Osteocyte (in vitro differentiated cells): ENCODE measurements at regions not wholly inside any gene's neighbourhood (a gene's known extent, or its start where the extent isn't known, plus 50 kb on each side); places are given as distances from the start of the nearest gene placed in this dataset.

Experiments
- DNase-seq: peaks from one replicate; pipeline ENCODE4 v3.0.0; 2021; ENCODE audit warnings: mixed read lengths; ENCODE audit not compliant: unreplicated experiment; ENCODE audit errors: extremely low spot score
- H3K27ac Mint-ChIP-seq: one replicate; pipeline ENCODE4 v1.8.0; 2021; ENCODE audit warnings: mild to moderate bottlenecking, mixed read lengths; ENCODE audit not compliant: unreplicated experiment
- H3K27me3 Mint-ChIP-seq: one replicate; pipeline ENCODE4 v1.8.0; 2021; ENCODE audit warnings: mixed read lengths; ENCODE audit not compliant: unreplicated experiment
- H3K36me3 Mint-ChIP-seq: one replicate; pipeline ENCODE4 v1.8.0; 2021; ENCODE audit warnings: mixed read lengths; ENCODE audit not compliant: unreplicated experiment
- H3K4me1 Mint-ChIP-seq: one replicate; pipeline ENCODE4 v1.8.0; 2021; ENCODE audit warnings: mixed read lengths; ENCODE audit not compliant: unreplicated experiment
- H3K4me3 Mint-ChIP-seq: one replicate; pipeline ENCODE4 v1.8.0; 2021; ENCODE audit warnings: mild to moderate bottlenecking, moderate library complexity, mixed read lengths; ENCODE audit not compliant: unreplicated experiment
- H3K9me3 Mint-ChIP-seq: one replicate; pipeline ENCODE4 v1.8.0; 2021; ENCODE audit warnings: mixed read lengths; ENCODE audit not compliant: unreplicated experiment
- TF ChIP-seq, protein P1 (sequence below): fragments of 200-600 bp; sonication (generic); IDR thresholded peaks from 2 replicates; pipeline ENCODE4 v1.5.0; 2021; ENCODE audit warnings: antibody characterized with exemption, mild to moderate bottlenecking, moderate library complexity

- H3K27me3 Mint-ChIP-seq: peaks cover 7% of the 10 kb centered on the region
- H3K27ac Mint-ChIP-seq: no peak overlapping the region
- H3K9me3 Mint-ChIP-seq: peaks cover 9% of the 10 kb centered on the region
- no peaks in the 10 kb centered on the region for H3K36me3 Mint-ChIP-seq
- DNase-seq: no peak
- no peak overlapping the region for H3K4me3 Mint-ChIP-seq
- no peaks in the 10 kb centered on the region for H3K4me1 Mint-ChIP-seq
- TF ChIP-seq, protein P1, sequence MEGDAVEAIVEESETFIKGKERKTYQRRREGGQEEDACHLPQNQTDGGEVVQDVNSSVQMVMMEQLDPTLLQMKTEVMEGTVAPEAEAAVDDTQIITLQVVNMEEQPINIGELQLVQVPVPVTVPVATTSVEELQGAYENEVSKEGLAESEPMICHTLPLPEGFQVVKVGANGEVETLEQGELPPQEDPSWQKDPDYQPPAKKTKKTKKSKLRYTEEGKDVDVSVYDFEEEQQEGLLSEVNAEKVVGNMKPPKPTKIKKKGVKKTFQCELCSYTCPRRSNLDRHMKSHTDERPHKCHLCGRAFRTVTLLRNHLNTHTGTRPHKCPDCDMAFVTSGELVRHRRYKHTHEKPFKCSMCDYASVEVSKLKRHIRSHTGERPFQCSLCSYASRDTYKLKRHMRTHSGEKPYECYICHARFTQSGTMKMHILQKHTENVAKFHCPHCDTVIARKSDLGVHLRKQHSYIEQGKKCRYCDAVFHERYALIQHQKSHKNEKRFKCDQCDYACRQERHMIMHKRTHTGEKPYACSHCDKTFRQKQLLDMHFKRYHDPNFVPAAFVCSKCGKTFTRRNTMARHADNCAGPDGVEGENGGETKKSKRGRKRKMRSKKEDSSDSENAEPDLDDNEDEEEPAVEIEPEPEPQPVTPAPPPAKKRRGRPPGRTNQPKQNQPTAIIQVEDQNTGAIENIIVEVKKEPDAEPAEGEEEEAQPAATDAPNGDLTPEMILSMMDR: no peak
Observed at GRCh38 chr2:31729065-31729439, 148.3 kb upstream of the SRD5A2 start.

DNA sequence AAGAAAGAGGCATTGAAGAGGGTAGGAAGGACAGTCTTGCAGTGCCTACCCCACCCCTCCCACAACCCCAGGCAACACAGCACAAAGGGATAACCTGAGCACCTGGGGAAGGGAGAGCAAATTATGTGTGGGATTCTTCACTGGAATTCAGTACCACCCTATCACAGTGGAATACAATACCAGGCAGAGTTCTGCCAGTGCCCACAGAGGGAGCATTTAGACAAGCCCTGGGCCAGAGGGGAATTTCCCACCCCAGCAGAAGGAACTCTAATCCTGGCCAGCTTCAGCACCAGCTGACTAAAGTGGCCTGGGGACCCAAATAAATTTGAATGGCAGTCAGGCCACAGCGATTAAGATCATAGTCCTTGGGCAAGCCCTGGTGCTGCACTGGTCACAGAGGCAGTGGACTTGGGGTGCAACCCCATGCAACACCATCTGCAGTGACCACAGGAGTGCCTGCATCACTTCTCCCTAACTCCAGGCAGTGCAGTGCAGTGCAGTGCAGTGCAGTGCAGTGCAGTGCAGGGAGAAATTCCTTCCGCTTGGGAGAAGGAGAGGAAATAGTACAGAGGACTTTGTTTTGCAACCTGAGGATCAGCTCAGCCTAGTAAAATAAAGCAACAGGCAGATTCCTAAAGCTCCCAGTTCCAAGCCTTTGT is 147.8 kb upstream of the SRD5A2 start:
- DNase-seq: no peak
- Mint-ChIP-seq H3K9me3 (peaks cover 9% of the 10 kb centered on the region), H3K36me3 (no peaks in the 10 kb centered on the region), H3K27me3 (peaks cover 7% of the 10 kb centered on the region), H3K4me3 (no peak overlapping the region), H3K4me1 (no peaks in the 10 kb centered on the region), H3K27ac (no peak overlapping the region)
- TF ChIP-seq, protein P1: no peak

- H3K4me3 Mint-ChIP-seq: no peak overlapping the region
- no peaks in the 10 kb centered on the region for H3K4me1 Mint-ChIP-seq
- H3K9me3 Mint-ChIP-seq: peaks cover 16% of the 10 kb centered on the region
Observed at GRCh38 chr2:31726457-31726856, 145.7 kb upstream of the SRD5A2 start.

DNA sequence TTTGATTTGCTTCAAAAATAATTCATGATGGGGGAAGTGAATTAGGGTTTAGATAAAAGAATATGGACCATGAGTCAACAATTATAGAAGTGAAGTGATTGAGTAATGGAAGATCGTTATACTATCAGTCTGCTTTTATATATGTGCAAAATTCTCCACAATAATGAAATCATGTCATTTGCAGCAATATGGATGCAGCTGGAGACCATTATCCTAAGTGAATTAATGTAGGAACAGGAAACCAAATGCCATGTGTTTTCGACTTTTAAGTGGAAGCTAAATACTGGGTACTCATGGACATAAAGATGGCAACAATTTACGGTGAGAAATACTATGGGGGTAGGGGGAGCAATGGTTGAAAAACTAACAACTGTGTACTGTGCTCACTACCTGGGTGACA is 144.7 kb upstream of the SRD5A2 start:
- no peaks in the 10 kb centered on the region for H3K36me3 Mint-ChIP-seq
- TF ChIP-seq, protein P1: no peak
- peaks cover 17% of the 10 kb centered on the region for H3K9me3 Mint-ChIP-seq
- H3K4me1 Mint-ChIP-seq: no peaks in the 10 kb centered on the region
- no peak overlapping the region for H3K4me3 Mint-ChIP-seq
- peaks cover 7% of the 10 kb centered on the region for H3K27me3 Mint-ChIP-seq
- DNase-seq: no peak
- no peak overlapping the region for H3K27ac Mint-ChIP-seq

More at GRCh38 chr2:31726457-31726856, 145.7 kb upstream of the SRD5A2 start:
- DNase-seq: no peak
- Mint-ChIP-seq H3K27me3 (peaks cover 7% of the 10 kb centered on the region), H3K36me3 (no peaks in the 10 kb centered on the region), H3K27ac (no peak overlapping the region)
- TF ChIP-seq, protein P1: no peak

GRCh38 chr2:31711737-31712136 is 131.0 kb upstream of the SRD5A2 start:
- no peak overlapping the region for H3K27ac Mint-ChIP-seq
- no peaks in the 10 kb centered on the region for H3K4me1 Mint-ChIP-seq
- no peaks in the 10 kb centered on the region for H3K9me3 Mint-ChIP-seq
- TF ChIP-seq, protein P1: no peak
- no peak overlapping the region for H3K4me3 Mint-ChIP-seq
- no peak for DNase-seq
- no peaks in the 10 kb centered on the region for H3K36me3 Mint-ChIP-seq
- peaks cover 4% of the 10 kb centered on the region for H3K27me3 Mint-ChIP-seq
